Neural cell (in vitro differentiated cells): ENCODE measurements at regions not wholly inside any gene's neighbourhood (a gene's known extent, or its start where the extent isn't known, plus 50 kb on each side); places are given as distances from the start of the nearest gene placed in this dataset.
"Not testable (repeated sequence)": the region's sequence is repeated elsewhere in the genome, so short reads cannot be mapped to it uniquely, and the experiment has no call there.

Source experiments
- H2AFZ ChIP-seq: fragments of 200-600, 300-800 bp; sonication (generic), shearing (Covaris generic); 2 replicates; pipeline ENCODE4 v1.6.0; 2014; ENCODE audit warnings: low read depth, mild to moderate bottlenecking, antibody characterized with exemption, low read length, moderate library complexity
- H3F3A ChIP-seq: fragments of 200-600 bp; shearing (Covaris generic); 2 replicates; pipeline ENCODE4 v1.6.1; 2016; ENCODE audit warnings: mild to moderate bottlenecking, moderate library complexity, mixed read lengths, antibody characterized with exemption, low read length; ENCODE audit not compliant: insufficient read depth, poor library complexity, severe bottlenecking
- H3K27ac ChIP-seq: fragments of 200-600, 300-800 bp; sonication (generic), shearing (Covaris generic); 2 replicates; pipeline ENCODE4 v1.5.1; 2014; ENCODE audit warnings: mild to moderate bottlenecking, low read length, moderate library complexity
- H3K27me3 ChIP-seq: fragments of 300-800, 200-600 bp; sonication (generic), shearing (Covaris generic); 2 replicates; pipeline ENCODE4 v1.6.0; 2014; ENCODE audit warnings: mild to moderate bottlenecking, low read depth, low read length, moderate library complexity; ENCODE audit not compliant: insufficient read depth
- H3K36me3 ChIP-seq: fragments of 300-800, 200-600 bp; sonication (generic), shearing (Covaris generic); 2 replicates; pipeline ENCODE4 v1.5.1; 2014; ENCODE audit warnings: mild to moderate bottlenecking, antibody characterized with exemption, low read length, moderate library complexity; ENCODE audit not compliant: insufficient read depth
- H3K4me2 ChIP-seq: fragments of 300-800, 200-600 bp; sonication (generic), shearing (Covaris generic); 2 replicates; pipeline ENCODE4 v1.6.0; 2014; ENCODE audit warnings: mild to moderate bottlenecking, low read length
- H3K4me3 ChIP-seq: fragments of 300-800, 200-600 bp; sonication (generic), shearing (Covaris generic); 2 replicates; pipeline ENCODE4 v1.5.1; 2014; ENCODE audit warnings: mild to moderate bottlenecking, low read length, moderate library complexity
- H3K79me2 ChIP-seq: fragments of 200-600 bp; shearing (Covaris generic); replicated peaks from 2 replicates; pipeline ENCODE4 v1.6.0; 2014; ENCODE audit warnings: mild to moderate bottlenecking, low read length, moderate library complexity; ENCODE audit not compliant: insufficient read depth
- H3K9ac ChIP-seq: fragments of 300-800, 200-600 bp; sonication (generic), shearing (Covaris generic); 2 replicates; pipeline ENCODE4 v1.6.1; 2016; ENCODE audit warnings: mild to moderate bottlenecking, low read length, mixed read lengths
- H3K9me2 ChIP-seq: fragments of 200-600 bp; shearing (Covaris generic); 2 replicates; pipeline ENCODE4 v1.6.1; 2016; ENCODE audit warnings: mild to moderate bottlenecking, low read length, mixed read lengths; ENCODE audit not compliant: insufficient read depth
- H3K9me3 ChIP-seq: fragments of 200-600, 300-800 bp; sonication (generic), shearing (Covaris generic); 2 replicates; pipeline ENCODE4 v1.6.1; 2016; ENCODE audit warnings: mild to moderate bottlenecking, mixed run types, low read length, moderate library complexity, mixed read lengths
- H4K20me1 ChIP-seq: fragments of 200-600 bp; shearing (Covaris generic); 2 replicates; pipeline ENCODE4 v1.6.1; 2016; ENCODE audit warnings: mild to moderate bottlenecking, mixed run types; ENCODE audit not compliant: insufficient read depth
- CTCF ChIP-seq: fragments of 450-650 bp; IDR thresholded peaks from 2 replicates; pipeline ENCODE4 v1.5.1; 2014; ENCODE audit warnings: antibody characterized with exemption, mild to moderate bottlenecking, moderate library complexity; ENCODE audit not compliant: poor library complexity, severe bottlenecking
- EP300 ChIP-seq: fragments of 450-650 bp; conservative IDR thresholded peaks from 2 replicates; pipeline ENCODE4 v1.6.1; 2014; ENCODE audit warnings: antibody characterized with exemption, mild to moderate bottlenecking, moderate library complexity; ENCODE audit not compliant: poor library complexity, severe bottlenecking
- EZH2 ChIP-seq: fragments of 200-600, 300-800 bp; shearing (Covaris generic), sonication (generic); IDR thresholded peaks from 2 replicates; pipeline ENCODE4 v1.6.1; 2014; ENCODE audit warnings: antibody characterized with exemption, low read length, borderline replicate concordance, mild to moderate bottlenecking; ENCODE audit not compliant: insufficient read depth, poor library complexity, severe bottlenecking
- MXI1 ChIP-seq: fragments of 450-650 bp; conservative IDR thresholded peaks from 2 replicates; pipeline ENCODE4 v1.6.1; 2014; ENCODE audit warnings: antibody characterized with exemption, mild to moderate bottlenecking; ENCODE audit not compliant: poor library complexity, severe bottlenecking
- POLR2AphosphoS5 ChIP-seq: IDR thresholded peaks from 2 replicates; pipeline ENCODE4 v1.6.1; 2012
- RAD21 ChIP-seq: fragments of 450-650 bp; conservative IDR thresholded peaks from 2 replicates; pipeline ENCODE4 v1.6.1; 2014; ENCODE audit warnings: antibody characterized with exemption, mild to moderate bottlenecking, moderate library complexity
- REST ChIP-seq: IDR thresholded peaks from 2 replicates; pipeline ENCODE4 v1.6.1; 2012; ENCODE audit warnings: borderline replicate concordance
- SMC3 ChIP-seq: fragments of 450-650 bp; conservative IDR thresholded peaks from 2 replicates; pipeline ENCODE4 v1.6.1; 2014; ENCODE audit warnings: antibody characterized with exemption, mild to moderate bottlenecking, moderate library complexity; ENCODE audit not compliant: poor library complexity
- TAF1 ChIP-seq: IDR thresholded peaks from 2 replicates; pipeline ENCODE4 v1.6.1; 2012; ENCODE audit warnings: low read depth

- H3K9ac ChIP-seq: no peak overlapping the region
- no peaks in the 10 kb centered on the region for H3F3A ChIP-seq
- no peaks in the 10 kb centered on the region for H4K20me1 ChIP-seq
- H3K4me2 ChIP-seq: no peak overlapping the region
- H3K79me2 ChIP-seq: no peaks in the 10 kb centered on the region
- H3K36me3 ChIP-seq: no peaks in the 10 kb centered on the region
- H3K27ac ChIP-seq: no peak overlapping the region
- no peaks in the 10 kb centered on the region for H3K27me3 ChIP-seq
- H3K9me2 ChIP-seq: no peaks in the 10 kb centered on the region
- no peak overlapping the region for H3K4me3 ChIP-seq
- H2AFZ ChIP-seq: no peak overlapping the region
- H3K9me3 ChIP-seq: no peaks in the 10 kb centered on the region
- TF ChIP-seq RAD21 (no peak), REST (no peak), CTCF (no peak), TAF1 (no peak), POLR2AphosphoS5 (no peak), MXI1 (no peak), EP300 (no peak), SMC3 (no peak), EZH2 (no peak)
Measured at GRCh38 chr5:57871496-57871895, 388.9 kb upstream of the ACTBL2 start.

- H3K9me3 ChIP-seq, H3K4me2 ChIP-seq, H3K27ac ChIP-seq, H3F3A ChIP-seq, H2AFZ ChIP-seq, H3K36me3 ChIP-seq, H3K9ac ChIP-seq, H4K20me1 ChIP-seq, H3K9me2 ChIP-seq, H3K79me2 ChIP-seq, H3K27me3 ChIP-seq, H3K4me3 ChIP-seq: not testable (repeated sequence)
Measured at GRCh38 chr5:57870267-57870666, 387.7 kb upstream of the ACTBL2 start.

GRCh38 chr5:57863661-57864060 lies 381.1 kb upstream of the ACTBL2 start:
- Histone ChIP-seq H3K9me3 (no peaks in the 10 kb centered on the region), H3K27ac (no peak overlapping the region), H4K20me1 (no peaks in the 10 kb centered on the region), H2AFZ (no peak overlapping the region), H3K27me3 (no peaks in the 10 kb centered on the region), H3F3A (no peaks in the 10 kb centered on the region), H3K36me3 (no peaks in the 10 kb centered on the region), H3K9ac (no peak overlapping the region), H3K4me3 (no peak overlapping the region), H3K79me2 (no peaks in the 10 kb centered on the region), H3K9me2 (no peaks in the 10 kb centered on the region), H3K4me2 (no peak overlapping the region)
- TF ChIP-seq EP300 (no peak), MXI1 (no peak), REST (no peak), TAF1 (no peak), RAD21 (no peak)
